HG02642 (cell line): ENCODE measurements at regions not wholly inside any gene's neighbourhood (a gene's known extent, or its start where the extent isn't known, plus 50 kb on each side); places are given as distances from the start of the nearest gene placed in this dataset.
"Not testable (repeated sequence)": the region's sequence is repeated elsewhere in the genome, so short reads cannot be mapped to it uniquely, and the experiment has no call there.

Experiments
- ATAC-seq: cut with Tn5 transposase; IDR thresholded peaks from one replicate; pipeline ENCODE4 v1.9.1; 2021; ENCODE audit warnings: mild to moderate bottlenecking; ENCODE audit not compliant: unreplicated experiment, poor library complexity

- ATAC-seq, result no peak
Observed at GRCh38 chr5:43839218-43839617, 236.2 kb downstream of the NNT start.

- ATAC-seq, result no peak
Observed at GRCh38 chr5:43837996-43838395, 235.0 kb downstream of the NNT start.

GRCh38 chr5:43837091-43837490, 234.1 kb downstream of the NNT start:
- ATAC-seq, result no peak

- ATAC-seq, result no peak
Observed at GRCh38 chr5:43833961-43834360, 231.0 kb downstream of the NNT start.

GRCh38 chr5:43824325-43824964, 221.5 kb downstream of the NNT start:
- not testable (repeated sequence) for ATAC-seq

- ATAC-seq, result not testable (repeated sequence)
Observed at GRCh38 chr5:43818394-43818793, 215.4 kb downstream of the NNT start.

GRCh38 chr5:43815497-43815896, 212.5 kb downstream of the NNT start:
- ATAC-seq, result no peak

GRCh38 chr5:43804723-43805122, 201.7 kb downstream of the NNT start:
- no peak for ATAC-seq

- ATAC-seq, result no peak
Observed at GRCh38 chr5:43804041-43804440, 201.1 kb downstream of the NNT start.

GRCh38 chr5:43802651-43803050, 199.7 kb downstream of the NNT start:
- no peak for ATAC-seq

- no peak for ATAC-seq
Observed at GRCh38 chr5:43802119-43802518, 199.1 kb downstream of the NNT start.

GRCh38 chr5:43798740-43799139, 195.8 kb downstream of the NNT start:
- no peak for ATAC-seq

- ATAC-seq, result not testable (repeated sequence)
Observed at GRCh38 chr5:43791880-43792279, 188.9 kb downstream of the NNT start.

GRCh38 chr5:43785198-43785597, 182.2 kb downstream of the NNT start:
- no peak for ATAC-seq

- no peak for ATAC-seq
Observed at GRCh38 chr5:43780586-43780985, 177.6 kb downstream of the NNT start.

GRCh38 chr5:43774881-43775399, 172.0 kb downstream of the NNT start:
- no peak for ATAC-seq

- ATAC-seq, result no peak
Observed at GRCh38 chr5:43773478-43773844, 170.5 kb downstream of the NNT start.

- no peak for ATAC-seq
Observed at GRCh38 chr5:43772764-43773477, 169.9 kb downstream of the NNT start.

GRCh38 chr5:43772458-43772763, 169.4 kb downstream of the NNT start:
- no peak for ATAC-seq

GRCh38 chr5:43771611-43772031, 168.6 kb downstream of the NNT start:
- ATAC-seq, result no peak

GRCh38 chr5:43769571-43770355, 166.8 kb downstream of the NNT start:
- ATAC-seq, result no peak
